ENCODE measurements at regions not wholly inside any gene's neighbourhood (a gene's known extent, or its start where the extent isn't known, plus 50 kb on each side); places are given as distances from the start of the nearest gene placed in this dataset.

DNA sequence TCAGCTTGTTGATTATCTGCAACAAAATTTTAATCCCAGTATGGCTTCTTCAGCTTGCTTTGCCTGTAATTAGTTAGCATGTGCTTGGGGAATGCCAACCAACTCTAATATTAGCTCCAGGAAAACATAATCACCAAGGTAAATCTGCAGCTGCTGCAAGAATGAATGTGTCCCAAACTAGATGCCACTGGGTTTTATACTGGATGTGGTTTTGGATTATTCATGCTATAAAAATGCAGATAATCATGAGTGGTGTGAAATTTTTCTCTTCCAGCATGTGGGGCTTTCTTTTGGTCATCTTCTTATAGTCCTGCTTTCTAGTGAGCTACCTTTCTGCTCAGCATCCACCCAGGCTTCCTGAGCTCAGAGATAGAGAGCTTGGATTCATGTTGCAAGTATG is 295.9 kb upstream of the CASK start:
- TF ChIP-seq POLR2A (IDR thresholded peaks at IDR 0.05): no peak
- TF ChIP-seq, protein P1, sequence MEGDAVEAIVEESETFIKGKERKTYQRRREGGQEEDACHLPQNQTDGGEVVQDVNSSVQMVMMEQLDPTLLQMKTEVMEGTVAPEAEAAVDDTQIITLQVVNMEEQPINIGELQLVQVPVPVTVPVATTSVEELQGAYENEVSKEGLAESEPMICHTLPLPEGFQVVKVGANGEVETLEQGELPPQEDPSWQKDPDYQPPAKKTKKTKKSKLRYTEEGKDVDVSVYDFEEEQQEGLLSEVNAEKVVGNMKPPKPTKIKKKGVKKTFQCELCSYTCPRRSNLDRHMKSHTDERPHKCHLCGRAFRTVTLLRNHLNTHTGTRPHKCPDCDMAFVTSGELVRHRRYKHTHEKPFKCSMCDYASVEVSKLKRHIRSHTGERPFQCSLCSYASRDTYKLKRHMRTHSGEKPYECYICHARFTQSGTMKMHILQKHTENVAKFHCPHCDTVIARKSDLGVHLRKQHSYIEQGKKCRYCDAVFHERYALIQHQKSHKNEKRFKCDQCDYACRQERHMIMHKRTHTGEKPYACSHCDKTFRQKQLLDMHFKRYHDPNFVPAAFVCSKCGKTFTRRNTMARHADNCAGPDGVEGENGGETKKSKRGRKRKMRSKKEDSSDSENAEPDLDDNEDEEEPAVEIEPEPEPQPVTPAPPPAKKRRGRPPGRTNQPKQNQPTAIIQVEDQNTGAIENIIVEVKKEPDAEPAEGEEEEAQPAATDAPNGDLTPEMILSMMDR (IDR thresholded peaks at IDR 0.05): no peak
